ENCODE measurements at regions not wholly inside any gene's neighbourhood (a gene's known extent, or its start where the extent isn't known, plus 50 kb on each side); places are given as distances from the start of the nearest gene placed in this dataset.
"Not testable (repeated sequence)": the region's sequence is repeated elsewhere in the genome, so short reads cannot be mapped to it uniquely, and the experiment has no call there.

DNA sequence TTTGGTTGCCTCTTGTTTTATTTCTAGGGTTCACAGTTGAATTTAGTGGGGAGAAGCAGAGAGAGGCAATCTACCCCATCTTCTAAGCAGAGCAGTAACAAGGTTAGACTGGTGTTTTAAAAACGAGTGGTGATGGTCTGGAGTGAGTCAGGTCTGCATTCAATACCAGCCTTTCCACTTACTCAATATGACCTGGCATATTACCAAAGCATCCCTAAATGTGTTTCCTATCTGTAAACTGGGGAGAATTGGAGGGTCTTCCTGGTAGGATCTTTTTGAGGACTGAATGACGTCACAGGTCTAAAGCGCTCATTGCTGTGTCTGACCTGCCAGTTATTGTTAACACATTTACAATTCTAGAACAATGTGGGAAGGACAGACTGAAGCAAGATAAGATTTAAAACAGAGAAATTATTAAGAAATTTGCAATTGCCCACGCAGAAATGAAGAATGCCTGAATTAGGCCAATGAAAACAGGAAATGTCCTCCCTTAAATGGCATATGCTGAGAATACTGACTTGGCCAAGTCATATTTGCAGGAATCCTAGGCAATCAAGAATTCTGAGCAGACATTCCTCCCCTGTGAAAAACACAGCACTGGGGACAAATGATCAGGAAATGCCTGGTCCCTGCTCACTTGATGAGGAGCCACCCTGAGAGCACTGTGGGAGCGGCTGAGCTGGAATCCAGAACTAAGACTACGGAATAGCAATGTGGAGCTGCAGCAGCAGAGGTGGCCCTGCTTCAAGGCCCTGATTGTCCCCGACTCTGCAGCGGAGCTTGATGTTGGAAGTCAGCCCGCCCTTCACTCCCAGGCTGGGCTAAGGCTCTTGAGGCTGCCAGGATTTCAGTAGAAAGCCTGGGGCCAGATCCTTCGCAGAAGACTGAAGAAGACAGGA is 184.5 kb upstream of the CXCL12 start:
- no peak for DNase-seq

GRCh38 chr10:44571701-44572100 is 186.8 kb upstream of the CXCL12 start:
- DNase-seq = no peak

DNA sequence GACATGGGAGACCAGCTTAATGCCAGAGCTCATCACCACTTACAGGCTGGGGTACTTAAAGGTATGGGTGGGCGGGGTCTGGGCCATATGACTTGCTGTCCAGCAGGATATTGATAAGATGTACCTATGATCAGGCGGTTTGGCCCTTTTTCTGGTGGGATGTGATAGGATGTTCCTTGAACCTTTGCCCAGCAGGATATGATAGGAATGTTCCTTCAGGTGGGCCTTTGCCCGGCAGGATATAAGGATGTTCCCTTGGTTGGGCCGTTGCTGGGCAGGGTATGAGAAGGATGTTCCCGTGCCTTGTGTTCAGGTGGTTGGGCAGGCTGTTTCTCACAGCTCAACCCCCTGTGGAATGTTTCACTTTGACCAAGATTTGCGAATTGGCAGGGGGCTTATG is 187.2 kb upstream of the CXCL12 start:
- no peak for DNase-seq

- no peak for DNase-seq
Measured at GRCh38 chr10:44573821-44574220, 188.9 kb upstream of the CXCL12 start.

DNA sequence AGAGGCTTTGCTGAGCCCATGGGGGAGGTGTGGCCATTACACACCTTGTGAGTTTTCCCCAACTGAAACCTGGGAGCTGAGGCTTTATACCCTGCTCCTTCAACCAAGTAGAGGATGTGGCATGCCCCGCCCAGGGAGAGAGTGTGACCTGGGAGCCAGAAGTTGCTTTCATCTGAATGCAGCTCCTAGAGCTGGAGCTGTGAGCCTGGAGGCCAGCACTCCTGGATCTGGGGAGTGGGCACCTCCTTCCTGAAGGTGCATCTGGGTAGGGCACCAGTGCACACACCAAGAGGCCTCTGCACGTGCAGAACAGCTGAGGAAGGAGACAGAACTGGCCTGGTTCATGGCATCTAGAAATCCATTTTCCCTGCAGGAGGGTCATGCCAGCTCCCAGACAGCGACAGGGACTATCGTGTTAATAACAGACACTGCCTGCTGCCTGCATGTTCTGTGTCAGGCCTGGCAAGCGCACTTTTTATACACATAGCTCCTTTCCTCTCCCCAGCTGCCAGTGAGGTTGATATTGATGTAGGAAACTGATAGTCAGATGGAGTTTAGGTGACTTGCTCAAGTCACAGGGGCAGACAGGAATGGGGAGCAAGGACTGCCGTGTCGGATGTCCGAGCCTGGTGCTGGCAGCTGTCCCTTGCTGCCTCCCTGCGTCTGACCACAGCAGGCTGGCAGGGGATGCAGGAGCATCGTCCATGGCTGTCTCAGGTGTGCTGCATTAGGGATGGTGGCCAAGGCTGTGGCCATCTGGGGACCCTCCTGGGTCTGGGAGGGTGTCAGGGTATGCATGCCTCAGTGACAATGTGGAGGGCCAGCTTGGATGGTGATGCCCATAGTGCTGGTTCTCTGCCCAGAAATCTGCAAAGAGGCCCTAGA is 189.9 kb upstream of the CXCL12 start:
- no peak for DNase-seq

DNA sequence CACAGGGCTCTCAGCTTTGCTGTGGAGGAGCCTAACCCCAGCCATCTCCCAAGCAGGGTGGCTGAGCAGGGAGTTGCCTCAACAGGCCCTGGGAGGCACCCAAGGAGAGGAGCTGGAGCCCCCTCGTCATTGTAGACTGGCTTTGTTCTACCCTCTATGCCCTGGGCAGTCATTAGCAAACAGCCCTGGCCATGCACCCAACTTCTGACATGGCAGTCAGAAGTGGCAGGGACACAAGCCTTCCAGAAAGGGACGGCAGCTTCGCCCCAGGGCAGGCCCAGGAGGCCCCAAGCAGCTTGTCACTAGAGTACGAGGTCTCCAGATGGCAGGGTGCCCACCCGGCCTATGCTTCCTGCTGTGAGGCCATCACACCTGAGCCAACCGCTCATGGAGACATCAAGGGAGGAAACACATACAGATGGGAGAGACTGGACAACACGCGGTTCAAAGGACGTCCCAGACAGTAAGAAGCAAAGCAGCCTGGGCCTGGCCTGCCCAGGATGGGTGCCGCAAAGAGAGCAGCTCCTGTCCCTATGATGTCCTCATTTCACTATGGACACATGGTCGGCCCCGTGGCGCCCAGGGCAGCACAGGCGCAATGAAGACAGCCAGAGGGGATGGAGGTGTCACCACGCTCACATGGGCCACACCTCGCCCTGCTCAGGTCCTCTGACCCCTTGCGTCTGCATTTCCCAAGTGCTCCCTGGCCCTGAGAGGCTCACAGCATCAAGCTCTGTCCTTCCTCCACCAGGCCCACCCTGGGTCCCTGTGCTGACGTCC is 190.9 kb upstream of the CXCL12 start:
- no peak for DNase-seq

GRCh38 chr10:44576702-44577191 is 191.8 kb upstream of the CXCL12 start:
- DNase-seq = no peak

GRCh38 chr10:44577533-44577932 is 192.6 kb upstream of the CXCL12 start:
- no peak for DNase-seq

DNA sequence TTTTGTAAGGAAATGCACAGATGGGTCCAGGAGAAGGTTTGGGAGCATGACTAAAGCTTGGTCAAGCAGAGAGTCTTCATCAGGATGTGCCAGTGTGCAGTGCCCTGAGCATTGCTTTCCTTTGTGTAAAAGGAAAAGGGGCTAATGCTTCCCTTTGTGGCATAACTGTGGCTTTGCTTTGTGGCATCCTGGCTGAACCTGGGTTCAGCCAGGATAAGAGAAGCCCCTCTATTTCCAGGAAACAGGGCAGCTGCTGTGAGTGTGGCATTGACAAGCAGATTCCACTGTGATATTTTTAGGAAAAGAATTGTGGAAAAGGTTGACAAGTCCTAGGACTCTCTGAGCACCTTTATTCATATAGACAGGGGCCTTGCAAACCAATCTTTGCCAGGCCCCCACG is 193.4 kb upstream of the CXCL12 start:
- no peak for DNase-seq

DNA sequence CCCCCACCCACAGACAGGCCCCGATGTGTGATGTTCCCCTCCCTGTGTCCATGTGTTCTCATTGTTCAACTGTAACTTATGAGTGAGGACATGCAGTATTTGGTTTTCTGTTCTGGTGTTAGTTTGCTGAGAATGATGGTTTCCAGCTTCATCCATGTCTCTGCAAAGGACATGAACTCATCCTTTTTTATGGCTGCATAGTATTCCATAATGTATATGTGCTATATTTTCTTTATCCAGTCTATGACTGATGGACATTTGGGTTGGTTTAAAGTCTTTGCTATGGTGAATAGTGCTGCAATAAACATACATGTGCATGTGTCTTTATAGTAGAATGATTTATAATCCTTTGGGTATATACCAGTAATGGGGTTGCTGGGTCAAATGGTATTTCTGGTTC is 194.1 kb upstream of the CXCL12 start:
- not testable (repeated sequence) for DNase-seq

- DNase-seq = no peak
Measured at GRCh38 chr10:44581996-44582395, 197.1 kb upstream of the CXCL12 start.

- DNase-seq = no peak
Measured at GRCh38 chr10:44587488-44588318, 202.8 kb upstream of the CXCL12 start.

DNA sequence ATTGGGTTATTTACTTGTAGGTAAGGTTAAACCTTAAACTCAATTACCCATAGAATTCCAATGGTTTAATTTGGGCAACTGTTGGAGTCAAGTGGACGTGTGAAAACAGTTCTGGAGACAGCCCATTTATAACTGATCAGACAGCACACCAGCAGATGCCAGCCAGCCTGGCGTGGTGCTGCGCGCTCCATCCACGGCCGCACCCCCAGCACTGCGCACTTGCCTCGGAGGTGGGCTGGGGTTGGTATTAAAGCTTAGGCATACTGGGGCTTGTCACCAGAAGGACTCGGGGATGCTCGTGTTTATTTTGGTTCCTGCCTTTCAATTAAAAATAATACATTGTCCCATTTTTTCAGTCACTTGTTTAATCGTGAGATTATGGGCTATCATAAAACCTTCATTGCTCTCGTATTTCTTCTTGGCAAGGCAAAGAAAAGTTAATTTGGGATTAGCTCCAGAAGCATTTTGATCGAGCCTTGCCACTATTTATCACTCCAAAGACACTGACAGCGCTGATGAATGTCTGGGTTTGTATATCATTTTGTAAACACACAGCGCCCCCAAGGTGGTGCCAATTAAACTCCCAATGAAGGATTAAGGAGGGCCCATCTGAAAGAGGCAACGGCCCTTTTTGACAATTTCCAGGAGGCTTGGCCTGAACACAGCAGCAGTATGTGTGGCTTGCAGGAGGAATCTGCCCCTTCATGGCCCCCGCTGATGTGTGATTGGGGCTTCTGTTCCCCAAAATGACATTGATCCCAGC is 204.5 kb upstream of the CXCL12 start:
- DNase-seq = no peak

- no peak for DNase-seq
Measured at GRCh38 chr10:44589944-44590449, 205.1 kb upstream of the CXCL12 start.

- DNase-seq = no peak
Measured at GRCh38 chr10:44591911-44592310, 207.0 kb upstream of the CXCL12 start.

DNA sequence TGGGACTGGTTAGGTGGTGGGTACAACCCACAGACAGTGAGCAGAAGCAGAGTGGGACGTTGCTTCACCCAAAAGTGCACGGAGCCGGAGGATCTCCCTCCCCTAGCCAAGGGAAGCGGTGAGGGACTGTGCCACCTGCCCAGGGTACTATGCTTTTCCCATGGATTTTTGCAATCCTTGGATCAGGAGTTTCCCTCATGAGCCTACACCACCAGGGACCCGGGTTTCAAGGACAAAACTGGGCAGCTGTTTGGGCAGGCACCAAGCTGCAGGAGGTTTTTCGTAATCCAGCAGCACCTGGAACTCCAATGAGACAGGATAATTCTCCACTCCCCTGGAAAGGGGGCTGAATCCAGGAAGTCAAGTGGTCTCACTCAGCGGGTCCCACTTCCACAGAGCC is 209.1 kb upstream of the CXCL12 start:
- DNase-seq = no peak

- no peak for DNase-seq
Measured at GRCh38 chr10:44607116-44607515, 222.2 kb upstream of the CXCL12 start.

- DNase-seq = no peak
Measured at GRCh38 chr10:44618910-44619309, 234.0 kb upstream of the CXCL12 start.

- no peak for DNase-seq
Measured at GRCh38 chr10:44619521-44619920, 234.6 kb upstream of the CXCL12 start.

DNA sequence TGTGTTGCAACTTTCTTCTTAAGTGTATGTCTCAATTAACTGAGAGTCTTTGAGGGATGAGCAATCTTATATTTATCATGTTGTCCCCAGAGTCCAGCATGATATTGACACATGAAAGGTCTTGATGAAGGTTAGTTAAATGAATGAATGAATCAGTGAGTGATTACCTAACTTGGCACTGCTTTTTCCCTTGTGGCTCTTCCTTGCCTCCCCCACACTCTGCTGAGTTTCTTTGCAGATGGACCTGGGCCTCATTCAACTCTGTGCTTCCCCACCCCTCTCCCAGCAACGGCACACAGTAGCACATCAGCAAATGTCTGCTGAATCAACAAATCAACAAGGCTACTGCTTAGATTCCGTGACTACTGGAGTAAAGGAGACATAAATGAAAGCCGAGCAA is 235.1 kb upstream of the CXCL12 start:
- DNase-seq = no peak
